HG02943 (cell line): ENCODE measurements at regions not wholly inside any gene's neighbourhood (a gene's known extent, or its start where the extent isn't known, plus 50 kb on each side); places are given as distances from the start of the nearest gene placed in this dataset.
"Not testable (repeated sequence)": the region's sequence is repeated elsewhere in the genome, so short reads cannot be mapped to it uniquely, and the experiment has no call there.

ENCODE experiments used
- ATAC-seq: cut with Tn5 transposase; IDR thresholded peaks from one replicate; pipeline ENCODE4 v1.9.1; 2021; ENCODE audit warnings: mild to moderate bottlenecking, low read depth, moderate library complexity; ENCODE audit not compliant: unreplicated experiment

GRCh38 chr12:83541446-83541845 is 854.7 kb downstream of the TMTC2 start:
- ATAC-seq, result no peak

GRCh38 chr12:83538361-83538965 is 851.8 kb downstream of the TMTC2 start:
- ATAC-seq, result no peak

GRCh38 chr12:83537428-83538053 is 850.8 kb downstream of the TMTC2 start:
- ATAC-seq, result no peak

- ATAC-seq, result no peak
Observed at GRCh38 chr12:83536496-83536895, 849.8 kb downstream of the TMTC2 start.

- no peak for ATAC-seq
Observed at GRCh38 chr12:83528571-83528970, 841.9 kb downstream of the TMTC2 start.

- ATAC-seq, result no peak
Observed at GRCh38 chr12:83527810-83528209, 841.1 kb downstream of the TMTC2 start.

GRCh38 chr12:83515306-83516026 is 828.8 kb downstream of the TMTC2 start:
- ATAC-seq, result no peak

GRCh38 chr12:83514372-83514771 is 827.7 kb downstream of the TMTC2 start:
- no peak for ATAC-seq

GRCh38 chr12:83506841-83507240 is 820.1 kb downstream of the TMTC2 start:
- ATAC-seq, result no peak

- no peak for ATAC-seq
Observed at GRCh38 chr12:83505586-83505985, 818.9 kb downstream of the TMTC2 start.

- not testable (repeated sequence) for ATAC-seq
Observed at GRCh38 chr12:83499894-83500293, 813.2 kb downstream of the TMTC2 start.

- no peak for ATAC-seq
Observed at GRCh38 chr12:83477696-83478095, 791.0 kb downstream of the TMTC2 start.

- ATAC-seq, result no peak
Observed at GRCh38 chr12:83476695-83477690, 790.3 kb downstream of the TMTC2 start.

GRCh38 chr12:83476006-83476405 is 789.3 kb downstream of the TMTC2 start:
- ATAC-seq, result no peak

- ATAC-seq, result no peak
Observed at GRCh38 chr12:83474369-83474768, 787.7 kb downstream of the TMTC2 start.

GRCh38 chr12:83473408-83474095 is 786.8 kb downstream of the TMTC2 start:
- ATAC-seq, result peak; percentile 98

GRCh38 chr12:83472772-83473171 is 786.1 kb downstream of the TMTC2 start:
- ATAC-seq, result no peak

GRCh38 chr12:83472350-83472749 is 785.6 kb downstream of the TMTC2 start:
- ATAC-seq, result no peak

- ATAC-seq, result no peak
Observed at GRCh38 chr12:83471341-83471740, 784.6 kb downstream of the TMTC2 start.

- no peak for ATAC-seq
Observed at GRCh38 chr12:83470749-83471148, 784.0 kb downstream of the TMTC2 start.
